Stomach (tissue), 4 donors: ENCODE measurements at regions not wholly inside any gene's neighbourhood (a gene's known extent, or its start where the extent isn't known, plus 50 kb on each side); places are given as distances from the start of the nearest gene placed in this dataset.

ENCODE experiments used
- CTCF ChIP-seq, 7 experiments: fragments of 450-650 bp in 4 of 7; fragments of 200-600 bp in 3 of 7; sonication (generic) in 3 of 7; IDR thresholded peaks; one replicate each; pipeline ENCODE4 v1.5.1; 2016 to 2019; ENCODE audit warnings: antibody characterized with exemption in 7 of 7, control low read depth in 2 of 7, mild to moderate bottlenecking in 1 of 7
- EP300 ChIP-seq: sonication (generic); formaldehyde crosslinking; IDR thresholded peaks from one replicate; pipeline ENCODE4 v1.6.1; 2017; ENCODE audit warnings: antibody characterized with exemption
- POLR2A ChIP-seq, 4 donors: fragments of 450-650 bp; IDR thresholded peaks; one replicate each; pipeline ENCODE4 v1.6.1; 2016; ENCODE audit warnings: antibody characterized with exemption in 4 of 4, control low read depth in 2 of 4, mild to moderate bottlenecking in 1 of 4, moderate library complexity in 1 of 4
- POLR2AphosphoS5 ChIP-seq, 3 donors: sonication (generic); formaldehyde crosslinking; IDR thresholded peaks; one replicate each; pipeline ENCODE4 v1.6.1; 2016; ENCODE audit warnings: antibody characterized with exemption in 3 of 3

DNA sequence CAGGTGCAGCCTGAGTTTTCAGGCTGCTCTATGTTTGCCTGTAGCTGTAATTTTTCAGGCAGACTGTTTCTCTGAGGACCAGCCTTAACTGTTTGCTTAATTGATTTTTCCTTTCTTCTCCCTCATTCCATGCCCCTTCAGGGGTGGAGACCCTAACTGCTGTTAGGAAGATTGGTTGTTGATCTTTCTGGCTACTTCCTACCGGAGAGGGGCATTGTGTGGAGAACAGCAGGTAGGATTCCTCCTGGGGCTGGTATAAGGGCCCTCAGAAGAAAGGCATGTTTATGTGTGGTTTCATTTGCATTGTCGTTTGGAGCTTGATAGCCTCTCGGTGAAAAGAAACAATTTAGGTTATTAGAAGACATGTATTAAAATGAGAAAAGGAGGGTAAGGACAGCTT lies 56.9 kb upstream of the GOLGA6L2 start:
- TF ChIP-seq POLR2A (IDR thresholded peaks at IDR 0.05) (no peak), CTCF (IDR thresholded peaks at IDR 0.05) (no peak), POLR2AphosphoS5 (IDR thresholded peaks at IDR 0.05) (no peak), EP300 (no peak)
